NT2/D1 (cell line): ENCODE measurements at regions not wholly inside any gene's neighbourhood (a gene's known extent, or its start where the extent isn't known, plus 50 kb on each side); places are given as distances from the start of the nearest gene placed in this dataset.

Source experiments
- YY1 ChIP-seq: IDR thresholded peaks from 2 replicates; pipeline ENCODE4 v1.6.1; 2011; ENCODE audit not compliant: insufficient read length, insufficient read depth
- ZNF274 ChIP-seq: IDR thresholded peaks from 2 replicates; pipeline ENCODE4 v1.6.1; 2011; ENCODE audit warnings: mild to moderate bottlenecking, low read depth, low read length

DNA sequence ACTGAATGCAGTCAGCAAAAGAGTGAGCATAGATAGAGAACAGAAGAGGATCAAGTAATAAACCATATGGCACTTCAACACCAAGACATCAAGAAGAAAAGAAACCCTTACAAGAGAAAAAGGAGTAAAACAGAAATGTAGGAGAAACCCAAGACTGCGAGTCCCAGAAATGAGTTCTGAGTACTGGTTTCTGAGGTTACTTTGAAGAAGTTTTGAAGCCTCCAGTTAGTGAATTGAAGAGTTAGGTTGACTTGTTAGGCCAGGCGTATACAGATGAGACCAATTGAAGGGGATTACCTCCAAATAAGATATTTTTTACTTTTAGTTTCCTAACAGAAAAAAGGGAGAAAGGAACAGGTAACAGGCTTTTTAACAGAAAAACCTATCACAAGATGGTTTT, 162.2 kb upstream of the SSTR1 start:
- no peak for TF ChIP-seq YY1
- no peak for TF ChIP-seq ZNF274
